K562 (cell line): ENCODE measurements at regions not wholly inside any gene's neighbourhood (a gene's known extent, or its start where the extent isn't known, plus 50 kb on each side); places are given as distances from the start of the nearest gene placed in this dataset.

ENCODE experiments used
- ATAC-seq: fragments of 200-7000 bp; cut with Tn5 transposase; 3 replicates; pipeline ENCODE4 v1.9.1; 2020; ENCODE audit warnings: moderate library complexity
- BruUV-seq: library from RNA; stranded (reverse); fragments of 400-500 nt; replicated peaks from 2 replicates; lab custom pipeline; 2021; lab: Mats Ljungman, UMichigan
- CTCF ChIA-PET: fragments of 300-600 bp; formaldehyde crosslinking; extraction: SDS; loops from one replicate; lab custom pipeline; 2021; ENCODE audit warnings: low intra/inter-chr PET ratio; lab: Yijun Ruan, JAX
- POLR2A ChIA-PET: fragments of 300-600, 350-650 bp; sonication (Branson Sonifier 250); formaldehyde crosslinking; extraction: SDS; loops from one replicate; lab custom pipeline; 2021; ENCODE audit warnings: antibody characterized with exemption, inconsistent platforms; lab: Yijun Ruan, JAX
- DNase-seq, 4 experiments: peaks; one replicate each; pipeline versions ENCODE4 v3.0.0 to v3.0.0-alpha.2; 2011 to 2018; ENCODE audit warnings: low spot score in 3 of 4, mixed read lengths in 3 of 4; ENCODE audit errors: extremely low read depth in 1 of 4
- FAIRE-seq: peaks from 2 replicates; lab custom pipeline; 2011; peaks lifted over from hg19 to GRCh38; lab: Jason Lieb, UNC
- H2AFZ ChIP-seq: 2 replicates; pipeline ENCODE4 v1.6.0; 2011; ENCODE audit warnings: low read depth, low read length, control low read depth, inconsistent platforms
- H3K27ac ChIP-seq: fragments of 200-600 bp; 3 replicates; pipeline ENCODE4 v1.8.0; 2011; ENCODE audit warnings: low read depth, mild to moderate bottlenecking, control low read depth, inconsistent platforms, low read length, moderate library complexity, mixed read lengths; ENCODE audit errors: extremely low read depth
- H3K27me3 ChIP-seq, 2 experiments: fragments of 300-600 bp in 1 of 2; 2 replicates in 1 of 2; 3 replicates in 1 of 2; pipeline versions ENCODE4 v1.6.0 to v1.8.0; 2011; ENCODE audit warnings: inconsistent platforms in 2 of 2, low read length in 2 of 2, mild to moderate bottlenecking in 1 of 2, mixed read lengths in 1 of 2, moderate library complexity in 1 of 2; ENCODE audit not compliant: control insufficient read depth in 2 of 2, insufficient read depth in 2 of 2
- H3K36me3 ChIP-seq: fragments of 300-600 bp; 3 replicates; pipeline ENCODE4 v1.8.0; 2011; ENCODE audit warnings: mild to moderate bottlenecking, low read length, inconsistent platforms; ENCODE audit not compliant: control insufficient read depth, insufficient read depth
- H3K4me1 ChIP-seq, 2 experiments: fragments of 200-600 bp in 1 of 2; replicated peaks in 1 of 2; 2 replicates in 1 of 2; 3 replicates in 1 of 2; pipeline versions ENCODE4 v1.5.1 to v1.8.0; 2011; ENCODE audit warnings: inconsistent platforms in 2 of 2, low read length in 2 of 2, mild to moderate bottlenecking in 1 of 2, mixed read lengths in 1 of 2, moderate library complexity in 1 of 2; ENCODE audit not compliant: control insufficient read depth in 2 of 2, insufficient read depth in 2 of 2
- H3K4me2 ChIP-seq: 2 replicates; pipeline ENCODE4 v1.6.1; 2011; ENCODE audit warnings: low read length, control low read depth, inconsistent platforms, mixed read lengths; ENCODE audit not compliant: insufficient read depth
- H3K4me3 ChIP-seq: fragments of 200-600 bp; sonication (generic), shearing (Covaris generic); 2 replicates; pipeline ENCODE4 v1.5.1; 2016; ENCODE audit warnings: control low read depth, inconsistent platforms
- H3K79me2 ChIP-seq: fragments of 200-600 bp; 3 replicates; pipeline ENCODE4 v1.8.0; 2011; ENCODE audit warnings: low read length, inconsistent platforms; ENCODE audit not compliant: control insufficient read depth, insufficient read depth
- H3K9ac ChIP-seq, 2 experiments: 2 replicates each; pipeline versions ENCODE4 v1.6.0 to v1.6.1; 2011; ENCODE audit warnings: low read depth in 2 of 2, low read length in 2 of 2, control low read depth in 1 of 2, inconsistent platforms in 1 of 2, mild to moderate bottlenecking in 1 of 2, mixed read lengths in 1 of 2; ENCODE audit not compliant: insufficient read depth in 1 of 2
- H3K9me1 ChIP-seq: one replicate; pipeline ENCODE4 v1.6.0; 2011; ENCODE audit warnings: inconsistent platforms, mild to moderate bottlenecking, low read length, moderate library complexity; ENCODE audit not compliant: control insufficient read depth, insufficient read depth
- H3K9me3 ChIP-seq: replicated peaks from 2 replicates; pipeline ENCODE4 v1.5.1; 2011; ENCODE audit warnings: low read depth, low read length, inconsistent platforms; ENCODE audit not compliant: control insufficient read depth, insufficient read depth
- H4K20me1 ChIP-seq: replicated peaks from 2 replicates; pipeline ENCODE4 v1.6.1; 2011; ENCODE audit warnings: low read length, inconsistent platforms, mixed read lengths; ENCODE audit not compliant: control insufficient read depth, insufficient read depth
- HNRNPUL1 ChIP-seq: fragments of 200-400 bp; formaldehyde crosslinking; IDR thresholded peaks from 2 replicates; pipeline ENCODE4 v1.6.1; 2017; ENCODE audit warnings: low read length
- KAT8 ChIP-seq: fragments of 450-650 bp; IDR thresholded peaks from 2 replicates; pipeline ENCODE4 v1.6.1; 2016; ENCODE audit warnings: low read depth, mild to moderate bottlenecking
- MCM7 ChIP-seq, 2 experiments: fragments of 450-650 bp; IDR thresholded peaks; 2 replicates each; pipeline ENCODE4 v1.6.1; 2016 to 2018
- NFE2L1 ChIP-seq: fragments of 450-650 bp; IDR thresholded peaks from 2 replicates; pipeline ENCODE4 v1.6.1; 2016; ENCODE audit warnings: missing genetic modification characterization, low read depth, mild to moderate bottlenecking, missing compliant biosample characterization, moderate library complexity, borderline replicate concordance
- NFIC ChIP-seq: fragments of 450-650 bp; IDR thresholded peaks from 2 replicates; pipeline ENCODE4 v1.6.1; 2017; ENCODE audit warnings: mild to moderate bottlenecking, inconsistent platforms
- POLR2H ChIP-seq: IDR thresholded peaks from 2 replicates; pipeline ENCODE4 v1.6.1; 2016; ENCODE audit warnings: missing genetic modification characterization, low read depth, mild to moderate bottlenecking, control low read depth, missing compliant biosample characterization, moderate library complexity
- PURB ChIP-seq: sonication (generic); formaldehyde crosslinking; IDR thresholded peaks from 2 replicates; pipeline ENCODE4 v1.9.0; 2021; ENCODE audit warnings: low read depth, mild to moderate bottlenecking, missing genetic modification reagents
- SPI1 ChIP-seq: IDR thresholded peaks from 2 replicates; pipeline ENCODE4 v1.6.1; 2011; ENCODE audit warnings: low read depth, low read length, control low read depth, borderline replicate concordance
- TBP ChIP-seq: optimal IDR thresholded peaks from 2 replicates; pipeline ENCODE3; 2011; ENCODE audit warnings: low read depth, low read length, improper control_type of control experiment
- ZNF354B ChIP-seq: fragments of 250-450 bp; sonication (Bioruptor Pico); IDR thresholded peaks from 2 replicates; pipeline ENCODE4 v1.4.0; 2020
- ZNF766 ChIP-seq: fragments of 200-800 bp; sonication (Bioruptor generic); conservative IDR thresholded peaks from 2 replicates; pipeline ENCODE4 v1.6.1; 2016; ENCODE audit warnings: missing genetic modification characterization, missing compliant biosample characterization
- ZNF780A ChIP-seq: fragments of 250-450 bp; sonication (Bioruptor Pico); IDR thresholded peaks from 2 replicates; pipeline ENCODE4 v1.5.0; 2021; ENCODE audit warnings: mild to moderate bottlenecking
- WGBS: fragments of 100-300 bp; shearing (Covaris generic); methylation state at CpG from one replicate; pipeline ENCODE4 v1.1.6; 2016; ENCODE audit warnings: low coverage, mixed read lengths; ENCODE audit not compliant: insufficient coverage; ENCODE audit errors: missing lambda C conversion rate; 5-methylcytosine and 5-hydroxymethylcytosine counted together
- in situ Hi-C: fragments of 300-500 bp; cut with MboI; formaldehyde crosslinking; loops from 4 replicates; pipeline ENCODE4 v1.15.0; 2018; ENCODE audit warnings: inconsistent platforms, mixed read lengths
- intact Hi-C: fragments of 100-400 bp; cut with micrococcal nuclease; formaldehyde crosslinking; loops from 2 replicates; pipeline ENCODE4 v1.14.2; 2022
- TF ChIP-seq, protein P1 (sequence below), 3 experiments: fragments of 200-800 bp in 1 of 3; fragments of 250-450 bp in 1 of 3; fragments of 450-650 bp in 1 of 3; sonication (Bioruptor Pico) in 1 of 3; sonication (Bioruptor generic) in 1 of 3; formaldehyde crosslinking in 1 of 3; IDR thresholded peaks; 2 replicates each; pipeline versions ENCODE4 v1.6.1 to v1.8.0; 2016 to 2022; ENCODE audit warnings: mild to moderate bottlenecking in 2 of 3, missing genetic modification characterization in 2 of 3, missing compliant biosample characterization in 1 of 3, moderate library complexity in 1 of 3
- TF ChIP-seq, protein P2 (sequence below): sonication (generic); formaldehyde crosslinking; IDR thresholded peaks from 2 replicates; pipeline ENCODE4 v1.8.0; 2022; ENCODE audit warnings: mild to moderate bottlenecking, missing genetic modification reagents
- TF ChIP-seq, protein P3 (sequence below): sonication (generic); formaldehyde crosslinking; IDR thresholded peaks from 2 replicates; pipeline ENCODE4 v1.8.1; 2023; ENCODE audit warnings: mild to moderate bottlenecking, missing genetic modification reagents

DNA sequence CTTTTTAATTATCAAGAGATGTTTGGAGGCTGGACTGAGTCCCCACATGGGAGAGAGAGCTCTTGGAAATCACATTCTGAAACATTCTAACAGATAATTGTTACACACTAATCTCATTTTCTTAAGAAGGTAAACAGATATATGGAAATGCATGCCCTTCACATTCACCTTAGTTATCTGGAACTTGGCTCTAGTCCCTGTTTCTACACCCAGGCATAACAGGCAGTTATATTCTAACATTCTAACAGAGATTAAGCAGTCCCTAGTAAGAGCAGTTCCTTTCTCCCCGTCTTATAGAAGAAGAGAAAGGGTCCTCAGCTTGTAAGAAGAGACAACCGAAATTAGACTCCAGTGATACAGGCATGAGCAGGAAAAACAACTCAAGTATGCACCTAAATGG, 385.4 kb downstream of the SOX11 start:
- Histone ChIP-seq H3K79me2 (no peaks in the 10 kb centered on the region), H3K9me3 (no peaks in the 10 kb centered on the region), H3K4me1 (no peaks in the 10 kb centered on the region), H3K36me3 (no peaks in the 10 kb centered on the region), H3K4me3 (no peak overlapping the region), H3K9me1 (no peaks in the 10 kb centered on the region), H2AFZ (no peak overlapping the region), H3K27me3 (no peaks in the 10 kb centered on the region), H3K9ac (no peak overlapping the region), H4K20me1 (no peaks in the 10 kb centered on the region), H3K27ac (no peak overlapping the region), H3K4me2 (no peak overlapping the region)
- no TSS peak for BruUV-seq
- no peak for FAIRE-seq
- no peak for ATAC-seq
- WGBS = 0% methylated on average over 2 of the region's 2 CpGs
- ChIA-PET POLR2A (no interaction called here), CTCF (no interaction called here)
- no peak for DNase-seq
- in situ Hi-C loops = no loop called here
- intact Hi-C loops = no loop called here
- TF ChIP-seq NFIC (no peak), PURB (CRISPR knock-in tag) (no peak), TBP (no peak), KAT8 (no peak), NFE2L1 (tag) (no peak), ZNF766 (CRISPR knock-in tag) (no peak), POLR2H (tag) (no peak), ZNF780A (CRISPR knock-in tag) (no peak), SPI1 (no peak), MCM7 (IDR thresholded peaks at IDR 0.05) (no peak), ZNF354B (CRISPR knock-in tag) (no peak), HNRNPUL1 (no peak)
- TF ChIP-seq, protein P1, sequence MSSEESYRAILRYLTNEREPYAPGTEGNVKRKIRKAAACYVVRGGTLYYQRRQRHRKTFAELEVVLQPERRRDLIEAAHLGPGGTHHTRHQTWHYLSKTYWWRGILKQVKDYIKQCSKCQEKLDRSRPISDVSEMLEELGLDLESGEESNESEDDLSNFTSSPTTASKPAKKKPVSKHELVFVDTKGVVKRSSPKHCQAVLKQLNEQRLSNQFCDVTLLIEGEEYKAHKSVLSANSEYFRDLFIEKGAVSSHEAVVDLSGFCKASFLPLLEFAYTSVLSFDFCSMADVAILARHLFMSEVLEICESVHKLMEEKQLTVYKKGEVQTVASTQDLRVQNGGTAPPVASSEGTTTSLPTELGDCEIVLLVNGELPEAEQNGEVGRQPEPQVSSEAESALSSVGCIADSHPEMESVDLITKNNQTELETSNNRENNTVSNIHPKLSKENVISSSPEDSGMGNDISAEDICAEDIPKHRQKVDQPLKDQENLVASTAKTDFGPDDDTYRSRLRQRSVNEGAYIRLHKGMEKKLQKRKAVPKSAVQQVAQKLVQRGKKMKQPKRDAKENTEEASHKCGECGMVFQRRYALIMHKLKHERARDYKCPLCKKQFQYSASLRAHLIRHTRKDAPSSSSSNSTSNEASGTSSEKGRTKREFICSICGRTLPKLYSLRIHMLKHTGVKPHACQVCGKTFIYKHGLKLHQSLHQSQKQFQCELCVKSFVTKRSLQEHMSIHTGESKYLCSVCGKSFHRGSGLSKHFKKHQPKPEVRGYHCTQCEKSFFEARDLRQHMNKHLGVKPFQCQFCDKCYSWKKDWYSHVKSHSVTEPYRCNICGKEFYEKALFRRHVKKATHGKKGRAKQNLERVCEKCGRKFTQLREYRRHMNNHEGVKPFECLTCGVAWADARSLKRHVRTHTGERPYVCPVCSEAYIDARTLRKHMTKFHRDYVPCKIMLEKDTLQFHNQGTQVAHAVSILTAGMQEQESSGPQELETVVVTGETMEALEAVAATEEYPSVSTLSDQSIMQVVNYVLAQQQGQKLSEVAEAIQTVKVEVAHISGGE (CRISPR knock-in tag; IDR thresholded peaks at IDR 0.05) = no peak
- TF ChIP-seq, protein P2, sequence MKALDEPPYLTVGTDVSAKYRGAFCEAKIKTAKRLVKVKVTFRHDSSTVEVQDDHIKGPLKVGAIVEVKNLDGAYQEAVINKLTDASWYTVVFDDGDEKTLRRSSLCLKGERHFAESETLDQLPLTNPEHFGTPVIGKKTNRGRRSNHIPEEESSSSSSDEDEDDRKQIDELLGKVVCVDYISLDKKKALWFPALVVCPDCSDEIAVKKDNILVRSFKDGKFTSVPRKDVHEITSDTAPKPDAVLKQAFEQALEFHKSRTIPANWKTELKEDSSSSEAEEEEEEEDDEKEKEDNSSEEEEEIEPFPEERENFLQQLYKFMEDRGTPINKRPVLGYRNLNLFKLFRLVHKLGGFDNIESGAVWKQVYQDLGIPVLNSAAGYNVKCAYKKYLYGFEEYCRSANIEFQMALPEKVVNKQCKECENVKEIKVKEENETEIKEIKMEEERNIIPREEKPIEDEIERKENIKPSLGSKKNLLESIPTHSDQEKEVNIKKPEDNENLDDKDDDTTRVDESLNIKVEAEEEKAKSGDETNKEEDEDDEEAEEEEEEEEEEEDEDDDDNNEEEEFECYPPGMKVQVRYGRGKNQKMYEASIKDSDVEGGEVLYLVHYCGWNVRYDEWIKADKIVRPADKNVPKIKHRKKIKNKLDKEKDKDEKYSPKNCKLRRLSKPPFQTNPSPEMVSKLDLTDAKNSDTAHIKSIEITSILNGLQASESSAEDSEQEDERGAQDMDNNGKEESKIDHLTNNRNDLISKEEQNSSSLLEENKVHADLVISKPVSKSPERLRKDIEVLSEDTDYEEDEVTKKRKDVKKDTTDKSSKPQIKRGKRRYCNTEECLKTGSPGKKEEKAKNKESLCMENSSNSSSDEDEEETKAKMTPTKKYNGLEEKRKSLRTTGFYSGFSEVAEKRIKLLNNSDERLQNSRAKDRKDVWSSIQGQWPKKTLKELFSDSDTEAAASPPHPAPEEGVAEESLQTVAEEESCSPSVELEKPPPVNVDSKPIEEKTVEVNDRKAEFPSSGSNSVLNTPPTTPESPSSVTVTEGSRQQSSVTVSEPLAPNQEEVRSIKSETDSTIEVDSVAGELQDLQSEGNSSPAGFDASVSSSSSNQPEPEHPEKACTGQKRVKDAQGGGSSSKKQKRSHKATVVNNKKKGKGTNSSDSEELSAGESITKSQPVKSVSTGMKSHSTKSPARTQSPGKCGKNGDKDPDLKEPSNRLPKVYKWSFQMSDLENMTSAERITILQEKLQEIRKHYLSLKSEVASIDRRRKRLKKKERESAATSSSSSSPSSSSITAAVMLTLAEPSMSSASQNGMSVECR = no peak
- TF ChIP-seq, protein P3, sequence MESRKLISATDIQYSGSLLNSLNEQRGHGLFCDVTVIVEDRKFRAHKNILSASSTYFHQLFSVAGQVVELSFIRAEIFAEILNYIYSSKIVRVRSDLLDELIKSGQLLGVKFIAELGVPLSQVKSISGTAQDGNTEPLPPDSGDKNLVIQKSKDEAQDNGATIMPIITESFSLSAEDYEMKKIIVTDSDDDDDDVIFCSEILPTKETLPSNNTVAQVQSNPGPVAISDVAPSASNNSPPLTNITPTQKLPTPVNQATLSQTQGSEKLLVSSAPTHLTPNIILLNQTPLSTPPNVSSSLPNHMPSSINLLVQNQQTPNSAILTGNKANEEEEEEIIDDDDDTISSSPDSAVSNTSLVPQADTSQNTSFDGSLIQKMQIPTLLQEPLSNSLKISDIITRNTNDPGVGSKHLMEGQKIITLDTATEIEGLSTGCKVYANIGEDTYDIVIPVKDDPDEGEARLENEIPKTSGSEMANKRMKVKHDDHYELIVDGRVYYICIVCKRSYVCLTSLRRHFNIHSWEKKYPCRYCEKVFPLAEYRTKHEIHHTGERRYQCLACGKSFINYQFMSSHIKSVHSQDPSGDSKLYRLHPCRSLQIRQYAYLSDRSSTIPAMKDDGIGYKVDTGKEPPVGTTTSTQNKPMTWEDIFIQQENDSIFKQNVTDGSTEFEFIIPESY (CRISPR knock-in tag) = no peak
